ENCODE measurements at regions not wholly inside any gene's neighbourhood (a gene's known extent, or its start where the extent isn't known, plus 50 kb on each side); places are given as distances from the start of the nearest gene placed in this dataset.

GRCh38 chr5:124584991-124585715 is 161.3 kb downstream of the ZNF608 start:
- no peak for DNase-seq (ENCODE audit: low spot score)

DNA sequence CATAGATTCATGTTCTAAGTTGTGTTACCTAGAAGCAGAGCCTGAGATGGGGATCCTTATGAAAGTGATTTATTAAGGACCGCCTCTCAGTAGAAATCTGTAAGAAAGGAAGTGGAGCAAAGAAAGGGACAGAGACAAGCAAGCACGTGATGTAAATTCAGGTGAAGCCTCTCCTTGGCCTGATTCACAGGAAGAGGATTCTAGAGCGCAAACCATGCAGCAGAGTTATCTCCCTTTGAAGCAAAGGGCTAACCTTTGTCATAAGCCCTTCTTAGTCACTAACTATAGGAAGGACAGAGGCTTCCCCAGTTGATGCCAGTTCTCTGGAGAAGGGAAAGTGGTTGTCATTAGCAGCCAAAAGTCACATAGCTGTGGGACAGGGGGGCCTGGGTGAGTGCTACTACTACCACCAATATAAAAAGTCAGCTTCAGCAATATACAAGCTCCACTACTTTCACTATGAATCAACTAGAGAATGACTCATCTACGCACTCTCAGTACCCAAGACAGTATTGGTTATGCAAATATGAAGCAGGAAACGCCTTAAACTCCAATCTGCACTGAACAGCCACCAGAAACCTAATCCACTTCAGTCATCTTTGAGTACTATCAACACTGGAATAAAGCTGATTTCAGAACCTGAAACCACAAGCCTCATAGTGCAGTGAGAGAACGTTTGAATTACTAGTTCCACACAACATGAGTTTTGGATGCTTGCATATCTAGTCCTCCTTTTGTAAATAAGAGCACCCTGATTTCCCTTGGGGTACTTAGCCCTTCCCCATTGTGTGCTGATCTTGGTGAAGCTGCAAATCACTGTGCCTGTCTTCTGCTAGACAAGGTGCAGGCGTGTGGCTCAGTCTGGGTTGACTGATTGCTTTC is 162.7 kb downstream of the ZNF608 start:
- no peak for DNase-seq (ENCODE audit: low spot score)

DNA sequence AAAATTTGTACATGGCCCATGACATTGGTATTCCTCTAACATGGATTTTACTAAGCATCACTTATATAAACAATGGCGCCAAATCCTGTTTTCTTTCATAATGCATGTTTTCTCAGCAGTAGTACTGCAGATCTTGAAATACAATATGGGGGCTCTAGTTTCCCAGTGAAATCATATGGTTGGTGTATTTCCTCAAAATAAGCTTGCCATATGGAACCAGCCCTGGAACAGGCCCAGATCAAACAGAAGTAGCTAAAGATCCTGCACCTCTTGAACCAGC is 163.9 kb downstream of the ZNF608 start:
- DNase-seq (ENCODE audit: low spot score): no peak

DNA sequence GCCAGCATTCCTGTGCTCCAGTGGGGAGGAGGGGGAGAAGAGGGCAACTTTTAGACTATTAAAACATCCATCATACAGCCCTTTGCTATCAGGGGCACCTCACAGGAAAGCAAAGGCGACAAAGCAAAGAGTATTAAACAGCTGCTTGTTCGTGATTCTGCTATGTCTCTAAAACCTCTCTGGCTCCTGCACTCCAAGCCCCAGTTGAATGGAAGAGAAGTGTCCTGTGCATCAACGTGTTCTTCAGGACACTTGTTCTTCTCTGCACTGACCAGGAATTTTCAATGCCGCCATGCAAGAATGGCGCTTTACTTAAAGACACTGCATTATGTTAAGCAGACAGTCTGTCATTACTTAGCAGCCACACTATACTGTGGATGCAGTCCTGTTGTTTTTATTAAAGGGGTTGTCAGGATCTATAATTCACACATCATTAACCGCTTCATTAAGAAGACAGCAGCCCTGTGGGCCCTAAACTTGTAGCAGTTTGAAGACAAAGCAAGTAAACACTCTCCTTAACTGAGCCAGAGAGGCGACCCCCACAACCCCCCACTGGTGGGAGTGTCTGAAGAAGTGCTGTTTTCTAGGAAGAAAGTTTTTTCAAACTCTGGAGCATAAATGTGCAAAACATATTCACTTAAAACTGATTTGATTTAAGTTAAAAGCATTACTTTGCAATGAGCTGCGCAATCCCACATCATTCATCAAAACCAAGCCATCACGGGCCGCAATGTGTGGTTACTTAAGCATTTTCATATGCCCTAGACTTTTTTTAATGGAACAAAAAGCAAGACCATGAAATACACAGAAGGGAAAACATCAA is 164.5 kb downstream of the ZNF608 start:
- DNase-seq (ENCODE audit: low spot score): no peak

GRCh38 chr5:124580925-124581737 is 165.3 kb downstream of the ZNF608 start:
- peak; percentile 44 for DNase-seq (ENCODE audit: low spot score)

- DNase-seq (ENCODE audit: low spot score): no peak
These were observed 165.9 kb downstream of the ZNF608 start for GRCh38 chr5:124580512-124580911.

GRCh38 chr5:124576848-124577409 is 169.5 kb downstream of the ZNF608 start:
- DNase-seq (ENCODE audit: low spot score): no peak

DNA sequence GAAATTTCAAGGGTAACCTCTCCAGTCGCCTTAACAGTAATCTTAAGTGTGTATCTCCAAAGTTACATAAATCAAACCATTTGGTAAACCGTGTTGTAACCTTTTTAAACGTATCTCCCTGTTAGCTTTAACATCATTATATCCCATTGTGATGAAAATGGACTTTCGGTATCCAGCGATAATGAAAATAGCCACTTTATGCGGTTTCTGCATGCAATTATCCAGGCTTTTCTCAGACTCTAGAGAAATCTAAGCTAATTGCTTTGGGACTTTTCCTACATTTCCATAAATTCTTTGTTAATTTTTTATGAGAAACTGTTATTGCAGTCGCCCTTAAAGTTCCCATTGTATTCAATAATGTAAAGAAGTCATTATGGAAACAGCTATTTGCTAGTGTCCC is 170.7 kb downstream of the ZNF608 start:
- DNase-seq (ENCODE audit: low spot score): no peak

DNA sequence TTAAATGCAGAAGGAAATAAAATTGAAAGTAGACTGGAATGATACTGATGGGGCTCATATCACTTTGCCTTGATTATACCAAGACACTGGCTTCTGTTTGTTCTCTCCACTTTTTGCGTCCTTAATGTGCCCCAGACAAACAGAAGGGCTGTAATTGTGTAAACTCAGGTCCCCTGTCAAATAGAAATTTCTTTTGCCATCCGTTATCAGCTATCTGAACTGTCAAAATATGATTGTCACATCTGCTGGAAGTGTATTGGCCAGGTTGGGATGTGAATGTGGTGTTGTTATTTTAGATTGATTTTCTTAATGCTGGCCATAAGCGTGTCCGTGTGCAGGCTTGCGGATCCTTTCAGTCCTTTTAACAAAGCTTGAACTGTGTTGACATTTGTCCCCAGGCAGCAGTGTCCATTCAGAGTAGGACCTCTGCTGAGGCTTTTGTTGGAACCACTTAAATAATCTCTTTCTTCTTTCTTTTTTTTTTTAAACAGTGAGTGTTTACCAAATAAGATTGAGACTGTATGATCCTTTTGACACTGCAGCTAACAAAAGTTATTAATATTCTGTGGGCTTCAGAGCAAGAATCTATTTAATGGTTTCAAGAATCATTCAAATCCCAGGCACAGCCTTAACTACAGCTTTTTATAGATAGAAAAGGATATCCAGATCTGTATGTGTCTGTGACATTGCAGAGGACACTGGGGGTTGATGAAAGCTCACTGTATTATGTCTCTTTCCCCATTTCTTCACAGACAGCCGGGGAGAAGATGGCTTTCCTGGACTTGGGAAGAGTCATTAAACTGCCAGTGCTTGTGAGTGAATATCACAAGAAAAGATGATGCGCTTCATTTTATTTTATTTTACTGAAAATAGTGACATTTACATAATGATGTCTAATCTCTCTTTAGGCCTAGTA is 171.7 kb downstream of the ZNF608 start:
- no peak for DNase-seq (ENCODE audit: low spot score)

GRCh38 chr5:124572971-124573370 is 173.5 kb downstream of the ZNF608 start:
- no peak for DNase-seq (ENCODE audit: low spot score)

- DNase-seq (ENCODE audit: low spot score): no peak
These were observed 176.0 kb downstream of the ZNF608 start for GRCh38 chr5:124570285-124571035.

DNA sequence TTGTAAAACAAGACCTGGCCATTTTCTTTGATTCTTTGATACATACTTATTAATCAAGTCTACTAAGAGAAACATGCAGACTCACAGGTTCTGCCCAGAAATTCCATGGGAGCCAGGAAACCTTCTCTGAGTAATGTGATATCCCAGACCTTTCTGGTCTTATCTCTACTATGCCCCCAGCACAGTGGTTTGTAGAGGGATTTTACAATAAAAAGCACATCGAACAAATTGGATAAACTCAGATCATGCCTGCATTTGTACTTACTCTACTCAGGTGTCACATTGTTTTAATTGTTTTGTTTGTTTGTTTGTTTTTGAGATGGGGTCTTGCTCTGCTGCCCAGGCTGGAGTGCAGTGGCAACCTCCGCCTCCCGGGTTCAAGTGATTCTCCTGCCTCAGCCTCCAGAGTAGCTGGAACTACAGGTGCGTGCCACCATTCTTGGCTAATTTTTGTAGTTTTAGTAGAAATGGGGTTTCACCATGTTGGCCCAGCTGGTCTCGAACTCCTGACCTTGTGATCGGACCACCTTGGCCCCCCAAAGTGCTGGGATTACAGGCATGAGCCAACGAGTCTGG is 179.5 kb downstream of the ZNF608 start:
- DNase-seq (ENCODE audit: low spot score): no peak

DNA sequence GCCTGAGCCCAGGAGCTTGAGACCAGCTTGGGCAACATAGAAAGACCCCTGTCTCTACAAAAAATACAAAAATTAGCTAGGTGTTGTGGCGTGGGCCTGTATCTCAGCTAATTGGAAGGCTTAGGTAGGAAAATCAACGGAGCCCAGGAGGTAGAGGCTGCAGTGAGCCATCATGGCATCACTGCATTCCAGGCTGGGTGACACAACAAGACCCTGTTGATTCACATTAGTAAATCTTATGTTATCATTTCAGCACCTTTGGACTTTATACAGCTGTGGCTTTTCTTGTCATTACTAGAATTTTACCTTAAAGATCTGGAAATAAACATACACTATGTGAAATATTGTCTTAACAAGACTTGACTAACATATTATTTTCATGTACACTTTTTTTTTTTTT is 185.0 kb downstream of the ZNF608 start:
- DNase-seq (ENCODE audit: low spot score): no peak

DNA sequence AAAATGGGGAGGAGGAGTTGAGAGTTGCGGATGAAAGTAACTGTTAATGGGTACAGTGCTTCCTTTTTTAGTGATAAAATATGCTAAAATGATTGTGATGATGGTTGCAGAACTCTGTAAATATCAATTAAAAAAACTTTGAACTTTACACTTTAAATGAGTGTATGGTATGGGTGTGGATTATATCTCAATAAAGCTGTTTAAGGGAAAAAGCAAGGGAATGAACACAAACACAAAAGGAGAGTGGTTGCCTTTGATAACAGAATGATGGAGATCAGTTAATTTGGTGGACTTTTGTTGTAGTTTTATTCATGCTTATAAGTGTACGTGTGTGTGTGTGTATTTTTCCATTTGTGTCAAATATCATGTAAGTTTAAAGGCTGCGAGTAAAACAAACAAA is 186.1 kb downstream of the ZNF608 start:
- no peak for DNase-seq (ENCODE audit: low spot score)

- DNase-seq (ENCODE audit: low spot score): no peak
These were observed 188.7 kb downstream of the ZNF608 start for GRCh38 chr5:124557761-124558160.

GRCh38 chr5:124554746-124555578 is 191.5 kb downstream of the ZNF608 start:
- DNase-seq (ENCODE audit: low spot score): no peak

GRCh38 chr5:124553911-124554310 is 192.5 kb downstream of the ZNF608 start:
- no peak for DNase-seq (ENCODE audit: low spot score)

GRCh38 chr5:124552526-124552925 is 193.9 kb downstream of the ZNF608 start:
- no peak for DNase-seq (ENCODE audit: low spot score)

DNA sequence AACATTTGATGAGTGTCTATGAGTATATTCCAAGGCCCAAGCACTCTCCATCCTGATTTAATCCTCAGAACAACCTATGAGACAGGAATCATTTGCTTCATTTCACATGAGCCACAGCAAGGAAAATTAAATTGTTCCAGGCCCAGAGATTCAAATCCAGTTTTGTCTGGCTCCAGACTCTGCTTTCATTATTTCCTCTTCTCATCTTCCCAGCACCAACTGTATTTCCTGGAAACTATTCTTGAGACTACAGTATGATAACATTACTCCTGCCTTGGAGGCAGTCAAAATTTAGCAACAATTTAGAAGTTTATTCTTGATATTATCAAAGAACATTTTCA is 194.5 kb downstream of the ZNF608 start:
- no peak for DNase-seq (ENCODE audit: low spot score)
